GM19372 (cell line): ENCODE measurements at regions not wholly inside any gene's neighbourhood (a gene's known extent, or its start where the extent isn't known, plus 50 kb on each side); places are given as distances from the start of the nearest gene placed in this dataset.
"Not testable (repeated sequence)": the region's sequence is repeated elsewhere in the genome, so short reads cannot be mapped to it uniquely, and the experiment has no call there.

Source experiments
- ATAC-seq: cut with Tn5 transposase; IDR thresholded peaks from one replicate; pipeline ENCODE4 v1.9.1; 2021; ENCODE audit warnings: mild to moderate bottlenecking, low read depth, moderate library complexity; ENCODE audit not compliant: unreplicated experiment

DNA sequence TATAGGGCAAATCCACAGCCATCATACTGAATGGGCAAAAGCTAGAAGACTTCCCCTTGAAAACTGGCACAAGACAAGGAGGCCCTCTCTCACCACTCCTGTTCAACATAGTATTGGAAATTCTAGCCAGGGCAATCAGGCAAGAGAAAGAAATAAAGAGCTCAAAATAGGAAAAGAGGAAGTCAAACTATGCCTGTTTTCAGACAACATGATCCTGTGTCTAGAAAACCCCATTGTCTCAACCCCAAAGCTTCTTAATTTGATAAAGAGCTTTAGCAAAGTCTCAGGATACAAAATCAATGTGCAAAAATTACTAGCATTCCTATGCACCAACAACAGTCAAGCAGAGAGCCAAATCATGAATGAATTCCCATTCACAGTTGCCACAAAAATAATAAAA is 160.3 kb downstream of the CXXC4 start:
- ATAC-seq: no peak

DNA sequence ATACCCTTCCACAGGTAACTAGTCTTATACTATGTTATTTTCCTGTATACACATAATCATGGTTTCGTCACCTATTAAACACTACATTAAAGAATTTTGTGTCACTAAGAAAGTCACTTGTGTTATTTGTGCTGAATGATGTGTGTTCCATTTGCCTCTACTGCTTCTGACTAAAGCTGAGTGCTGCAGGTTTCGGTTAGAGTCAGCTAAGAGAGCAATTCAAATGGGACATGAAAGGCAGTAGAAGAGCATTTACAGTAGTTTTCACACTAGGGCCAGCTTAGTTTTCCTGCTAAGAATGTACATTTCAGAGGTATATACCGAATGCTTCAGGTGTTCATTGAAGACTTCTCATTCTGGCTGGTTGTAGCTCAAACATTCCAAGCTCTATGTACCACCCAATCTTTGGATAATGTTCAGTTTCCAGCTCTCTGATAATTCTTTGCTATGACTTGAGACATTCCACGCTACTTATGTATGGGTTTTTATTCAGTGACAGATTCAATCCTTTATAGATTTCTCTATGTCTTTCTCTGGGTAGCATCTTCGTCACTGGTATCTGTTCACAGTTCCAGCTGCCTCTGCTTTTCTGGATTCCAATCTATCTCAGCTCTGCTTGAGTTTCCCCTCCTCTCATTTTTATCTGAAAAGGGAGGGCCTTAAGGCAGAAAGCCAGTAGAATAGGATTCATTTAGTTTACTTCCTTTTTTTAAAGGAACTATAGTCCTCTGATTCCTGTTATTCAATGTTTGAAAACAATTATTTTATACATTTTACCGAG is 164.4 kb downstream of the CXXC4 start:
- ATAC-seq: no peak

DNA sequence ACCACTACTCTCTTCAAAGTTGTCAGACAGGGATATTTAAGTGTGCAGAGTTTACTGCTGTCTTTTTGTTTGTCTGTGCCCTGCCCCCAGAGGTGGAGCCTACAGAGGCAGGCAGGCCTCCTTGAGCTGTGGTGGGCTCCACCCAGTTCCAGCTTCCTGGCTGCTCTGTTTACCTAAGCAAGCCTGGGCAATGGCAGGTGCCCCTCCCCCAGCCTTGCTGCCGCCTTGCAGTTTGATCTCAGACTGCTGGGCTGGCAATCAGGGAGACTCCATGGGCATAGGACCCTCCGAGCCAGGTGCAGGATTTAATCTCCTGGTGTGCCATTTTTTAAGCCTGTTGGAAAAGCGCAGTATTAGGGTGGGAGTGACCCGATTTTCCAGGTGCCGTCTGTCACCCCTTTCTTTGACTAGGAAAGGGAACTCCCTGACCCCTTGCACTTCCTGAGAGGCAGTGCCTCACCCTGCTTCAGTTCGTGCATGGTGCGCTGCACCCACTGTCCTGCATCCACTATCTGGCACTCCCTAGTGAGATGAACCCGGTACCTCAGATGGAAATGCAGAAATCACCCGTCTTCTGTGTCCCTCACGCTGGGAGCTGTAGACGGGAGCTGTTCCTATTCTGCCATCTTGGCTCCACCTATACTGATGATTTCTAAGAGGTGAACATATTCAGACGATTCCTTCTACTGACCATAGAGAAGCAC is 167.6 kb downstream of the CXXC4 start:
- ATAC-seq: not testable (repeated sequence)

DNA sequence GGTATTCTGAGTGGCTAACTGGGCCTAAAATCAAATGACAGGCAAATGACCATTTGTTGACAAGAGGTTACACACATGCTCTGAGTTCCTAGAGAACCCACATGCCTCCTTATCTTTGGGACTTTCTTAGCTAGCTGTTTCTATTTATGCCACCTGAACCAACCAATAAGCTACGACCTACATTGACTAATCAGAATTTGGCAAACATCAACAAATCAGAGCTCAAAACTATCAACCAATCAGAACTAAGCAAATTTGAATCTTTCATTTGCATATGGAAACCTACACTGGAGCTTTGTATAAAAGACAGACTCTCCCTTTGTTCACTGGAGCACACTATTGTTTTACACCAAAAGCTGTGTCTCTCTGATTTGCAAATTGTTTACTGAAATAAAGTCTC is 192.0 kb downstream of the CXXC4 start:
- ATAC-seq: no peak

DNA sequence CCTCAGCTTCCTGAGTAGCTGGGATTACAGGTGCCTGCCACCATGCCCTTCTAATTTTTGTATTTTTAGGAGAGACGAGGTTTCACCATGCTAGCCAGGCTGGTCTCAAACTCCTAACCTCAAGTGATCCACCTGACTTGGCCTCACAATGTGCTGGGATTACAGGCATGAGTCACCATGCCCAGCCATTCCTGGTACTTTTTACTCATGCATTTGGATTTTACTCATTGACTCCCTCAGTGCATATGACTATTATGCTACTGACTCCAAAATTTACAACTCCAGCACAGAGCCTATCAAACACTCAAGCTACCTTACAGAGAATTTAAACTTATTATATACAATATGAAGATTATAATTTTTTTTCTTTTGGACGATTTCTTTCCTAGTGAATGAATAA is 199.9 kb downstream of the CXXC4 start:
- ATAC-seq: no peak

DNA sequence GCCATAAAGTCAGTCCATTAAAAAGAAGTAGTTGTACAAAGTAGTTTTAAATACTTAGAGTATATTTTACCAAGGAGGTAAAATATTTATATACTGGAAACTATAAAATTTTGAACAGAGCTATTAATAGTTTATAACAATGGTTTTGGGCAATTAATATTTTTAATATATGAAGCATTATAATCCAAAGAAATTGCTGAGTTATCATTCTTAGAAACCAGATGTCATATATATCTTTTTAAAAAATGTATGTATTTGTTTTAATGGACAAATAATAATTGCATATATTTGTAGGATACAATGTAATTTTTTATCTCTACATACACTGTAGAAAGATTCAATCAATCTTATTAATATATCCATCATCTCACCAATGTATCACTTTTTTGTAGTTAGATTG is 207.8 kb downstream of the CXXC4 start:
- no peak for ATAC-seq

DNA sequence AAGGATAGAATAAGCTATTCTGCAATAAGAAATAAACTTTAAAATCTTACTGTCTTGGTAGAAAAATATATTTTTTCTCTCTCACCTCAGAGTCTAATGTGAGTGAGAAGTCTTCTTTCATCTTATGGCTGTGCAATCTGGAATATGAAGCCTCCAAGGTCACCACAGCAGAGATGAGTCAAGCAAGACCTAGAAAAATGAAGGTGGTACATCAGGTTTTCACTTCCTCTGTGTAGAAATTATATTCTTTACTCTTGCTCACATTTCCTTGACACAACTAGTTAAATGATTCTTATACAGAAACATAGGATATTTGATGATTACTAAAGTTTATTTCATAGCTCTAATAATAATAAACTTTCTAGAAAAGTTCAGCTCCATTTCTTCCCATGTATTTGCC is 211.4 kb downstream of the CXXC4 start:
- ATAC-seq: no peak

DNA sequence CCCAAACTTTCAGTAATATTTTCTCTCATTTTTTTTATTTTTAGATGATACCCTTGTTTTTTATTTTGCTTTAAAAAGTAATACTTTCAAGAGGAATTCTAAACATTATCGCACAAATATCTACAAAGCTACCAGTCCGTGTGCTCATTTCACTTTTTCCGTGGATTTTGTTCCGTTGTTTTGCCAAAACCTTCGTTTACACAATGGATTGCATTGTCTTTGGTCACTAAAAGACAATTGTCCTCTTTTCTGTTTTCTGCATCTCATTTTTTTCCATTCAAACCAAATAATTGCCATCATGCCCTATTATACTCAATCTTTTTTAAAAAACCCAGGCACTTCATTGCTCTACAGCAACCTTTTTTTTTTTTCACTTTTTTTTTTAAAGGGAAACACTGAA is 214.9 kb downstream of the CXXC4 start:
- no peak for ATAC-seq

DNA sequence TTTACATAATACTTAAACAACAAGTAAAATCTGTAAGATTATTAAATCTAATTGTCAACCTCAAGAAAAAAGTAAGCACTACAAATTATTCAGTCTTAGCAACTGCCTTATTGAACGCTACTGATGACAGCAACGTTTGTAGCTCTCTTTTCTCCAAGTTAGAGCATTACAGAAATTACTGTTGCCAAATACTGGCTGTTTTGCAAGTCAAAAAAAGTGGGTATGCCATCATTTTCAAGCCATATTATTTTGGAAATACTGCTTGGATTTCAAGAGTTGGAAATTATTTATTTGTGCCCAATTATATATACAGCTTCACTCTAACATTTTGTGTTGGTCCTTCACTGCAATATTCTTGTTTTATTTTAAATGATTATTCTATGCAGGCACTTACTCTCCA is 221.7 kb downstream of the CXXC4 start:
- no peak for ATAC-seq

DNA sequence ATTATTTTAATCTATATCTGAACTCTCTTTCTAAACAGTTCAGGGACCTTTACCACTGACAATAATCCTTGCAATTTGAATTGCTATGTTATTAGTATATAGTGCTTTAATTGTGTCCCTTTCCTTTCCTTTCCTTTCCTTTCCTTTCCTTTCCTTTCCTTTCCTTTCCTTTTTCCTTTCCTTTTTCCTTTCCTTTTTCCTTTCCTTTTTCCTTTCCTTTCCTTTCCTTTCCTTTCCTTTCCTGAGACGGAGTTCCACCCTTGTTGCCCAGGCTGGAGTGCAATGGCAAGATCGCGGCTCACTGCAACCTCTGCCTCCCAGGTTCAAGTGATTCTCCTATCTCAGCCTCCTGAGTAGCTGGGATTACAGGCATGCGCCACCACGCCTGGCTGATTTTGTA is 225.1 kb downstream of the CXXC4 start:
- ATAC-seq: not testable (repeated sequence)

DNA sequence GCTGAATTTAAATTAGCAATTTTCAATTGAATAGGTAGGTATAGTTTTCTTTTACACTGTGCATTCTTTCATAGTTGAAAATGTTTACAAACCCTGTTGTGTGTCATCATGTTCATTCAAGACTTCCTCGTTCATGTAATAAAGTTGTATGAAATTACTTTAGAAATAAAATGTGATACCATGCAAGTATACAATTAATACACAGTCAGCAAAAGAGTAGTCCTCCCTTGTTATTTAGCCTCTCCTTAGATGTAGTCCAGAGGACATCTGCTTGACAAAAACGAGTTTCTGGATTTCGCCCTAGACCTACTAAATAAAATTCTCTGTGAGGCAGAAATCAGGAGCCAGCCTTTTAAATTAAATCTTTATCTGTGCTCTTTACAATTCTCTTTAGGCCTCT is 231.6 kb downstream of the CXXC4 start:
- no peak for ATAC-seq

DNA sequence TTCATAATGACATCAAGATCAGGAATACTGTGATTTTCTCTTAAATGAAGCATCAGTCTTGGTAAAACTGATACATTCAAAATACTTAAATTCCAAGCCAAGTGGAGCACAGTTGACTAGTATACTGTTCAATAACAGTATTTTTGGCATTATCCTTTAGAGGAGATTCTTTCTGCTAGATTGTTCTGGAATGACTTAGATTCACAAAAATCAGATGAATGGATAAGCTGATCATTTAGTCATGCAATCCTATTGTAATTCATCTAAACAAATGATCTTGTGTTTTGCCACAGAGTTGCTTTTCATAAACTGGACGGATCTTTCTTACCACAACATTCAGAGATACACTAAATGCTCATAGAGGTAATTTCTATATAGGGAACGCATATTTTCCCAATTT is 232.0 kb downstream of the CXXC4 start:
- no peak for ATAC-seq

DNA sequence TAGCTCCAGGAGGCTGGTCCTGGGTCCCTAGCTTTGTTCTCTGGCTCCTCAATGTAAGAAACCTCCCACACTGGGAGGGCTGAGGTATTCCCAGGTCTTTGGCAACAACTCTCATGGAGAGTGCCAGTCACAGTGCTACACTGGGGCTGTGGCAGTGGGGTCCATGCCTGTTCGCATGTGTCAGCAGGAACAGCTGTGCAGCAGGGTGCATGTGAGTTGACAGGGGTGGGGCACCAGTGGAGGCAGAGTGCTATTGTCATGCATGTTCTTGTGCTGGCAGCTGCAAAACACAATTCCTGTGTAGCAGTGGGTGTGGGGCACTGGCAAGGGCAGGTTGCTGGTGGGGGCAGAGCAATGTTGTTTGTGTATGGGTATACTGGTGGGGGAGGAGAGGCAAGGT is 246.0 kb downstream of the CXXC4 start:
- no peak for ATAC-seq

DNA sequence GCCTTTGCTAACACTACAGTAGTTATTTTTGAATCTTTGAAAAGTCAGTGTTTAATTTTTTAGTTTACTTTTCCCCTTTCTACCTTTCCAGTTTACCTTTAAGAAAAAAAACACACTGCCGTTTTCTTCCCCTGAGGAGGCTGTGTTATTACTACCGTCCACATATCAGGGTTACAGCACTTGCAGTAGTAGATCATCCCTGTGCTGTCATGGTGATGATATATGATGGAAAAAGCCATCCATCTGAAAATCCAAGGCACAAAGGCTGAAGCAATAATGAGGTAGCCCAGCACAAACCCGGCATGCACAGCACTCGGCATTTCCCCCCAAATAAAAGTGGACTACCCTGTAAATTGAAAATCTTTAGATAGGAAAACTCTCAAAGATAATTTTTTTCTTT is 258.7 kb downstream of the CXXC4 start:
- no peak for ATAC-seq

DNA sequence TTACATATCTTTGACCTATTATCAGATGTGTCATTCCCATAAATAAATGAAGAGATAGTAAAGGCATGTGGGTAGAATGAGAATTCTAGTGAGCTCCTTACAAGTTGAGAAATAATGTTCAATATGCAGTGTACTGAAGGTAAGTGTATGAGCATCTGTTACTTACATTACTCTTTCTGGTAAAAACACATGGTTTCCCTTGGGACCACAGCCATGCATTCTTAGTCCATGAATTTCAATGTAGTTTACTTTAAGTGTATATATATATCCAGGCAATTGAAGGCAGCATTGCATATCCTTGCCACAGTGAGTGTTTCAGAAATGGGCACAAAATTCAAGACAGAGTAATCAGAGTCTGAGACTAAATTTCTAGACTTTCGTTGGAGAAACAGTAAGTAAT is 277.2 kb downstream of the CXXC4 start:
- no peak for ATAC-seq

DNA sequence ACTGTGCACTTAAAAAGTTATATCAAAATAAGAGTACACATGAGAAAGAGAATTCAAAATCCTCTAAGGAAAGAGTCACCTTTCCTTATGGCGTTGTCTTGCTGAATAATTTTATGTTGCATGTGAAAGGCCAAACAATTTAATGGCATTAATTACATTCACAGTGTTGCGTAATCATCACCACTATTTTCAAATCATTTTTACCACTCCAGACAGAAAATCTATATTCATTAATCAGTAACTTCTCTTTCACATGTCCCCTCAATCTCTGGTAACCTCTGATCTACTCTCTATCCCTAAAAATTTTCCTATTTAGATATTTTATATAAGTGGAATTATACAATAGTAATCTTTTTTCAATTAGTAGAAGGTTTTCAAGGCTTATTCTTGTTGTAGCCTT is 283.0 kb downstream of the CXXC4 start:
- no peak for ATAC-seq

DNA sequence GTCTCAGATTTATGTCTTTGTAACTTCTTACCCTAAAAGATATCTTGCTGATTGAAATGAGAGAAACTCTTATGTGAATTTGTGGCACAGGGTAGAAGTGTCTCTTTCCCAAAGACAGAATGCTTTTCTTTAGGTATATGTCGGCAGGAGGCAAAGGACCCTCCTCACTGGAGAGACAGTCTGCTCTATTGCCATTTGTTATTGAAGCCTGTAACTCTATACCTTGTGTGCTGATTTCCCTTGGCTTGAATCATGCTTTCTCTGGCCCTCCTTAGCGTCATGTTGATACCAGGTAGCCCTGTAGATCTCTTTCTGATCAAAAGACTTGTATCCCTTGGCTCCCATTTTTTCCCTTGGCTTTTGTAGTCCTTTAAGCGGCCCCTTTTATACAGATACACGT is 284.3 kb downstream of the CXXC4 start:
- ATAC-seq: no peak

DNA sequence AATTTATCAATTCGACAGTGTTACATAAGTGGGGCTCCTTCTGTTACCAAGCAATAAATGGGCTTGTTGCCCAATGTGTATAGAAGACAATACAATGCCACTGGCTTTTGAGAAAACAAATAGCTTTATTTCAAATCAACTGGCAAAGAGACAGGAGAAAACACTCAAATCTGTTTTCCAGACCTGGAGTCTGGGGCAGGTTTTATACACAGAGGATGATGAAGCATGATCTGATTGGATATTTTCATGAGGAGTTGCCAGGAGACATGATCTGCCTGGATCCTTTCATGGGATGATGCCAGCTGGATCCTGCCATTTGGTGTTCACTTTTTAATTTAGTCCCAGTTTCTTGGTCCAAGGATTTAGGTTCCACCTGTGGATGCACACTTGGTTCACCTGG is 287.9 kb downstream of the CXXC4 start:
- ATAC-seq: no peak

DNA sequence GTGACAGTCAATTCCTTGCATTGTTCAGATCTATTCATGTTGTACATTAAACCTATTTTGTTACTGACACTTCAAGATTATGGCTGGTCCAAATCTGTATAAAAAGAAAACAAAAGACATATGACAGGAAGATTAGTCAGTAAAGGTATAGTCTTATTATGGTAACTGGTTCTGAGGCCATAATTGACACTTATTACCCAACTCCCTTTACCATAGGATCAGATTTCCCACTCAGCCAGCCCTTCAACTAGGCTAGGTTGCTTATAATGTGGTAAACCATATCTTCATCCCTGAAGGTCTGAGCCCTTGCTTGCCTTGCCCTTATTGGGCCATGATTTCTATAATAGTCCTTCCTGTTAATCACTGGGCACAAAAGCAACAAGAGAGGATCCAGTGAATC is 289.6 kb downstream of the CXXC4 start:
- no peak for ATAC-seq

DNA sequence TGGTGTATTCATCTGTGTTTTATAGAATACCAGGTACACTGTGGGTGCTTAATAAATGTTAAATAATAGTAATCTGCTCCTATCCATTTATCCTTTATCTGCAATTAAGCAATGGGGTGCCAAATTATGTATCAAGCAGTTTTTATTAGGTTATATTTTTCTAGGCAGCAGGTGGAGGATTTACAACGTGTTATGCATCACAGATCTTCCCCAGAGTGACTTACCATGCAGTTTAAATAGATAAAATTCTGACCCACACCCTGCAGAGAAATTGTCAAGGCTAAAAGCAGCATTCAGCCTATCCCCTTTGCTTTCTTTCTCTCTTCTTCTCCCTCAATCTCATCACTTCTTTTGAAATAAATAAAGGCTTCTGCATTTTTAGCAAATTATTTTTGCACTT is 306.4 kb downstream of the CXXC4 start:
- ATAC-seq: no peak

DNA sequence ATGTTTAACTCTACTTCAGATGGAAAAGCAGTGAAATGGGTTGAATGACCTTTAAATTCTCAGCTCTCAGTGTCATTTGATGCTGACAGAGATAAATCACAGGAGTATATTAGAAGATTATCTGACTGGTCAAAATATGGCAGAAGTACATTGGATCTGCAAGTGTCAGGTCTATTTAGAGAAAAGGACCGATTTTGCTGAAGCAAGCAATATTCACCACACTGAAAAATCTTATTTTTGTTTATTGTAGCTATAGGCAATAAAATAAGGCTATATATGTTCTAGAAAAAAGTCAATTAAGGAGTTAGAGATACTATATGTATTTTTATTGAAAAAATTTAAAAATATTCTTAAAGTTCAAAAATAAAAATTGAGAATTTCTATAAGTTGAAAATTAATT is 325.3 kb downstream of the CXXC4 start:
- no peak for ATAC-seq

DNA sequence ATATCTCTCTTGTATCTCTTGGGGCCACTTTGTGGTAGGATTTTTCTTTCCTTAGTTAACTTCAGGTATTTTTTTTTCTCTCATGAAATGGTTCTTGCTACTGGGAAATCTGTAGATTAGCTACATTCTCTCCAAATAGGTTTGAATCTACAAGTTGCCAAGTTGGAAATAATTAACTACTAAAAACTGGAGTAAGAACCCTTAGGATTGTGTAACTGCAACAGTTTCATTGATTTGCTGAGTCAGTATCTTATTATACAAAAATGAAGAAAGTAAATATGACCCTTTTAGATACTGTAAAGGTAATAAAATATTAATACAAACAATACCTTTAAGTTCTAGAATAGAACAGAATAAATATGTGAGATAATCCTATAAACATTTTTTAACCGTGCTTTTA is 327.9 kb downstream of the CXXC4 start:
- no peak for ATAC-seq
